Naive thymus-derived CD4-positive, alpha-beta T cell (primary cell): ENCODE measurements at regions not wholly inside any gene's neighbourhood (a gene's known extent, or its start where the extent isn't known, plus 50 kb on each side); places are given as distances from the start of the nearest gene placed in this dataset.
"Not testable (repeated sequence)": the region's sequence is repeated elsewhere in the genome, so short reads cannot be mapped to it uniquely, and the experiment has no call there.

Source experiments
- ATAC-seq: fragments of 150-1000 bp; cut with Tn5 transposase; 2 replicates; pipeline ENCODE4 v1.10.0; 2021; ENCODE audit warnings: mild to moderate bottlenecking, moderate library complexity
- CTCF ChIA-PET: fragments of 350-600 bp; sonication (Branson Sonifier 250); formaldehyde crosslinking; loops from one replicate; lab custom pipeline; 2021; ENCODE audit warnings: antibody characterized with exemption; lab: Charles Lee
- POLR2A ChIA-PET: fragments of 350-600 bp; sonication (Branson Sonifier 250); formaldehyde crosslinking; loops from one replicate; lab custom pipeline; 2021; ENCODE audit warnings: antibody characterized with exemption, inconsistent platforms; lab: Charles Lee
- DNase-seq, 9 donors: peaks; one replicate each; pipeline versions ENCODE4 v3.0.0 to v3.0.0-alpha.2; 2020 to 2022; ENCODE audit warnings: mixed read lengths in 1 of 9
- H3K27ac ChIP-seq: one replicate; pipeline ENCODE4 v1.7.0; 2013; ENCODE audit warnings: mild to moderate bottlenecking, low read depth, low read length, moderate library complexity
- H3K27me3 ChIP-seq, 2 donors: one replicate each; pipeline ENCODE4 v1.7.0; 2013; ENCODE audit warnings: low read length in 2 of 2, mild to moderate bottlenecking in 2 of 2, moderate library complexity in 2 of 2; ENCODE audit not compliant: control insufficient read depth in 2 of 2, insufficient read depth in 2 of 2
- H3K36me3 ChIP-seq, 3 experiments: 1 replicate in 2 of 3; 2 replicates in 1 of 3; pipeline ENCODE4 v1.7.0; 2013; ENCODE audit warnings: low read length in 3 of 3, mild to moderate bottlenecking in 3 of 3, moderate library complexity in 1 of 3; ENCODE audit not compliant: insufficient read depth in 3 of 3, control insufficient read depth in 2 of 3
- H3K4me1 ChIP-seq, 2 donors: one replicate each; pipeline ENCODE4 v1.7.0; 2013; ENCODE audit warnings: low read length in 2 of 2, mild to moderate bottlenecking in 2 of 2, moderate library complexity in 1 of 2; ENCODE audit not compliant: control insufficient read depth in 2 of 2, insufficient read depth in 2 of 2
- H3K4me3 ChIP-seq: 2 replicates; pipeline ENCODE4 v1.7.0; 2013; ENCODE audit warnings: mild to moderate bottlenecking, low read length
- H3K9me3 ChIP-seq, 3 experiments: 1 replicate in 2 of 3; 2 replicates in 1 of 3; pipeline ENCODE4 v1.7.0; 2013; ENCODE audit warnings: low read length in 3 of 3; ENCODE audit not compliant: control insufficient read depth in 2 of 3
- H3K27ac Mint-ChIP-seq, 9 donors: one replicate each; pipeline ENCODE4 v1.8.0; 2020 to 2022; ENCODE audit warnings: mixed read lengths in 9 of 9, mild to moderate bottlenecking in 8 of 9, moderate library complexity in 5 of 9, inconsistent platforms in 2 of 9
- H3K27me3 Mint-ChIP-seq, 5 donors: one replicate each; pipeline ENCODE4 v1.8.0; 2021 to 2022; ENCODE audit warnings: mixed read lengths in 5 of 5, mild to moderate bottlenecking in 1 of 5
- H3K36me3 Mint-ChIP-seq, 5 donors: one replicate each; pipeline ENCODE4 v1.8.0; 2020 to 2022; ENCODE audit warnings: mixed read lengths in 5 of 5, mild to moderate bottlenecking in 3 of 5, inconsistent platforms in 1 of 5
- H3K4me1 Mint-ChIP-seq, 7 donors: one replicate each; pipeline ENCODE4 v1.8.0; 2020 to 2022; ENCODE audit warnings: mixed read lengths in 7 of 7, mild to moderate bottlenecking in 3 of 7, inconsistent platforms in 1 of 7
- H3K4me3 Mint-ChIP-seq, 10 donors: one replicate each; pipeline ENCODE4 v1.8.0; 2020 to 2022; ENCODE audit warnings: mild to moderate bottlenecking in 10 of 10, mixed read lengths in 10 of 10, moderate library complexity in 6 of 10, inconsistent platforms in 2 of 10
- H3K9me3 Mint-ChIP-seq, 11 donors: one replicate each; pipeline ENCODE4 v1.8.0; 2020 to 2022; ENCODE audit warnings: mixed read lengths in 11 of 11, mild to moderate bottlenecking in 4 of 11, inconsistent platforms in 1 of 11, moderate library complexity in 1 of 11
- intact Hi-C, 2 donors: fragments of 100-400 bp; cut with micrococcal nuclease; formaldehyde crosslinking; loops; one replicate each; pipeline ENCODE4 v1.15.1; 2023

DNA sequence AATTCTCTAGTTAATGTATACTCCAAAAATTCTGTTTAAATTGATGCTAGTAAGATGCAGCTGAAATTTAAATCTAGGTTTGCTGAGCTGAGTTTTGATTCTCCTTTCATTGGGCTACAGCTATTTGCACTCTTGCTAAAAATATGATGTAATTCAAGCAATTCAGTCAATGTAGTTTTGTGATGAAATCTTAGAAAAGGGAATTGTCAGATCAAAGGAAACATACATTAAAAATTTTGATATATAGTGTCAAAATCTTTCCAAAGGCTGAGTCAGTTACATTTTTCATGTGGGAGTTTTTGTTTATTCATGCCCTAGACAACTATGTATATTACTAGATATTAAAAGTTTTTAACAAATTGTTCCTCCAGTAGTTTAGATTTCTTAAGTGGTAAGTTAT lies 334.9 kb upstream of the DAB2 start:
- DNase-seq (no peak), ATAC-seq (no peak)
- H3K4me1 Mint-ChIP-seq: no peaks in the 10 kb centered on the region
- H3K4me3 Mint-ChIP-seq: no peak overlapping the region
- CTCF ChIA-PET: no interaction called here
- H3K27me3 ChIP-seq: no peaks in the 10 kb centered on the region
- no peak overlapping the region for H3K27ac Mint-ChIP-seq
- H3K9me3 ChIP-seq: no peaks in the 10 kb centered on the region
- no peaks in the 10 kb centered on the region for H3K9me3 Mint-ChIP-seq
- peaks cover 0 to 6% (median 0%) of the 10 kb centered on the region in 5 donors for H3K27me3 Mint-ChIP-seq
- H3K4me1 ChIP-seq: no peaks in the 10 kb centered on the region
- POLR2A ChIA-PET: no interaction called here
- no peak overlapping the region for H3K27ac ChIP-seq
- no peaks in the 10 kb centered on the region for H3K36me3 Mint-ChIP-seq
- H3K4me3 ChIP-seq: no peak overlapping the region
- no peaks in the 10 kb centered on the region for H3K36me3 ChIP-seq
- intact Hi-C loops: no loop called here

GRCh38 chr5:39758426-39758825 lies 333.6 kb upstream of the DAB2 start:
- Histone ChIP-seq H3K27ac (no peak overlapping the region), H3K9me3 (no peaks in the 10 kb centered on the region), H3K27me3 (no peaks in the 10 kb centered on the region), H3K36me3 (no peaks in the 10 kb centered on the region), H3K4me3 (no peak overlapping the region), H3K4me1 (no peaks in the 10 kb centered on the region)
- no peak overlapping the region for H3K4me3 Mint-ChIP-seq
- no peaks in the 10 kb centered on the region for H3K36me3 Mint-ChIP-seq
- ATAC-seq: no peak
- peaks cover 0 to 5% (median 0%) of the 10 kb centered on the region in 11 donors for H3K9me3 Mint-ChIP-seq
- peaks cover 0 to 8% (median 5%) of the 10 kb centered on the region in 5 donors for H3K27me3 Mint-ChIP-seq
- CTCF ChIA-PET: no interaction called here
- intact Hi-C loops: no loop called here
- no peak for DNase-seq
- POLR2A ChIA-PET: no interaction called here
- no peaks in the 10 kb centered on the region for H3K4me1 Mint-ChIP-seq
- no peak overlapping the region for H3K27ac Mint-ChIP-seq

DNA sequence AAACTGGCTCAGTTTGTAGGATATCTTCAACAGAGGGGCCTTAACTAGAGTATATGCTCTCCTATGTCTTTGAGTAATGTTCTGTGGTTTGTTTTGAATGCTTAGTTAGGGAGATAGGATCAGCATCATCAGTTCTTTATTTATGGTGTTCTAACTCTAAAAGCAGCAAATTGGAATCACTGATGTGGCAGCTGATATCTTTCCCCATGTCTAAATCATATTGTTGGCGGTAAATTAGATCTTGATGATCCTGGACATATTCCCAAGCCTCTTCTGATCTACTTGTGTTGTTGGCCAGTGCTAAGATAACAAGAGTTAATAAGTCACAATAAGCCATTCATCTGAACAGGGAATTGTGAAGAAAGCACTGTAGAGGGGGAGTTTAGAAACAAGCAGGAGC lies 332.4 kb upstream of the DAB2 start:
- H3K4me1 Mint-ChIP-seq: no peaks in the 10 kb centered on the region
- Histone ChIP-seq H3K36me3 (no peaks in the 10 kb centered on the region), H3K4me1 (no peaks in the 10 kb centered on the region), H3K9me3 (no peaks in the 10 kb centered on the region), H3K27me3 (no peaks in the 10 kb centered on the region), H3K27ac (no peak overlapping the region), H3K4me3 (no peak overlapping the region)
- H3K9me3 Mint-ChIP-seq: peaks cover 0 to 5% (median 0%) of the 10 kb centered on the region in 11 donors
- intact Hi-C loops: no loop called here
- ChIA-PET POLR2A (no interaction called here), CTCF (no interaction called here)
- ATAC-seq (no peak), DNase-seq (no peak)
- H3K27me3 Mint-ChIP-seq: peaks cover 0 to 18% (median 8%) of the 10 kb centered on the region in 5 donors
- H3K4me3 Mint-ChIP-seq: no peak overlapping the region
- H3K27ac Mint-ChIP-seq: no peak overlapping the region
- H3K36me3 Mint-ChIP-seq: no peaks in the 10 kb centered on the region

DNA sequence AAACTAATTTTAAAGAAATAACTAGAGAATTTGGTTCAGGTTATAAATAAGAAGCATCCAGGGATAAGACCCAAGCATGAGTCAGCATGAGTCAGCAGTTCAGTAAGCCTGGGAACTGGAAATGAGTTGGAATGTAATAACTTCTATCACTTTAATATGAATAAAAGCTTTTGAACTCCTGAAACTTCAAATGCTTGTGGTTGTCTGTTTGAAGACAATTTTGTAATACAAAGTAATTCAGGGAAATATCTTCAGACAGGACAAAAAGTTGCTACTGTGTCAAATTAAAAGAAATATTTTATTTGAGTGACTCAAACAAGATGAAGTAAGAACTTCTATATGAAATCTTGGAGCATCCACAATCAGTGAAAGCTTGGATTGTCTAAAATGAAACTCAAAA lies 331.2 kb upstream of the DAB2 start:
- intact Hi-C loops: no loop called here
- no peaks in the 10 kb centered on the region for H3K36me3 ChIP-seq
- ATAC-seq (no peak), DNase-seq (no peak)
- peaks cover 0 to 5% (median 2%) of the 10 kb centered on the region in 11 donors for H3K9me3 Mint-ChIP-seq
- no peaks in the 10 kb centered on the region for H3K27me3 ChIP-seq
- no peak overlapping the region for H3K27ac Mint-ChIP-seq
- no peaks in the 10 kb centered on the region for H3K4me1 Mint-ChIP-seq
- no peaks in the 10 kb centered on the region for H3K36me3 Mint-ChIP-seq
- CTCF ChIA-PET: no interaction called here
- no peak overlapping the region for H3K27ac ChIP-seq
- no peaks in the 10 kb centered on the region for H3K4me1 ChIP-seq
- no peak overlapping the region for H3K4me3 Mint-ChIP-seq
- H3K27me3 Mint-ChIP-seq: peaks cover 0 to 21% (median 12%) of the 10 kb centered on the region in 5 donors
- POLR2A ChIA-PET: no interaction called here
- H3K4me3 ChIP-seq: no peak overlapping the region
- H3K9me3 ChIP-seq: no peaks in the 10 kb centered on the region

DNA sequence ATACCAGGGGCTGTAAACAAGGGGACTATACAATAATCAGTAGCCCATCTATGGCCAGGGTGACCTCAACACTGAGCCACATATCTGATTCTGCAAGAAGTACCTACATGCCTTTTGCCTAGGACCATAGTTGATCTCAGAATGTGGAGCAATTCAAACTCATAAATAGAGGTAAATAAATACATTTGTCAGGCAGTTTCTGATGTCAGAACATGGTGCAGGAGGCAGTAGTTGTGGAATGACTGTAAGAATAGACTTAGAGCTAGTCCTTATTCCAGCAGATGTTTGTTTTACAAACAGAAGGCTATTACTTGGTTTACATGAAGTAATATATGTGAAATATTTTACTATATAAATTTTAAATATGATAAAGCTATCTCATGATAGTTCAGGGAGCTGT lies 330.7 kb upstream of the DAB2 start:
- no peak for DNase-seq
- ChIA-PET CTCF (no interaction called here), POLR2A (no interaction called here)
- H3K4me3 ChIP-seq: no peak overlapping the region
- no peak overlapping the region for H3K27ac ChIP-seq
- H3K4me1 Mint-ChIP-seq: no peaks in the 10 kb centered on the region
- H3K27ac Mint-ChIP-seq: no peak overlapping the region
- ATAC-seq: no peak
- H3K36me3 Mint-ChIP-seq: no peaks in the 10 kb centered on the region
- no peaks in the 10 kb centered on the region for H3K9me3 ChIP-seq
- H3K27me3 ChIP-seq: no peaks in the 10 kb centered on the region
- H3K4me1 ChIP-seq: no peaks in the 10 kb centered on the region
- no peak overlapping the region for H3K4me3 Mint-ChIP-seq
- intact Hi-C loops: no loop called here
- no peaks in the 10 kb centered on the region for H3K36me3 ChIP-seq
- H3K9me3 Mint-ChIP-seq: peaks cover 0 to 6% (median 2%) of the 10 kb centered on the region in 11 donors
- H3K27me3 Mint-ChIP-seq: peaks cover 0 to 21% (median 13%) of the 10 kb centered on the region in 5 donors

- H3K9me3 ChIP-seq, H3K4me3 ChIP-seq, CTCF ChIA-PET, H3K4me1 Mint-ChIP-seq, H3K27me3 ChIP-seq, H3K4me3 Mint-ChIP-seq, H3K36me3 Mint-ChIP-seq, ATAC-seq, H3K27ac ChIP-seq, intact Hi-C loops, H3K27ac Mint-ChIP-seq, H3K4me1 ChIP-seq, POLR2A ChIA-PET, H3K9me3 Mint-ChIP-seq, DNase-seq, H3K36me3 ChIP-seq: not testable (repeated sequence)
- peaks cover 0 to 21% (median 14%) of the 10 kb centered on the region in 5 donors for H3K27me3 Mint-ChIP-seq
Observed at GRCh38 chr5:39753747-39754146, 329.0 kb upstream of the DAB2 start.

- intact Hi-C loops: no loop called here
- POLR2A ChIA-PET: no interaction called here
- Histone ChIP-seq H3K9me3 (no peaks in the 10 kb centered on the region), H3K4me1 (no peaks in the 10 kb centered on the region), H3K27me3 (no peaks in the 10 kb centered on the region), H3K27ac (no peak overlapping the region), H3K4me3 (no peak overlapping the region), H3K36me3 (no peaks in the 10 kb centered on the region)
- no peaks in the 10 kb centered on the region for H3K4me1 Mint-ChIP-seq
- H3K4me3 Mint-ChIP-seq: no peak overlapping the region
- ATAC-seq (no peak), DNase-seq (no peak)
- CTCF ChIA-PET: no interaction called here
- peaks cover 0 to 6% (median 2%) of the 10 kb centered on the region in 11 donors for H3K9me3 Mint-ChIP-seq
- peaks cover 0 to 21% (median 14%) of the 10 kb centered on the region in 5 donors for H3K27me3 Mint-ChIP-seq
- H3K36me3 Mint-ChIP-seq: no peaks in the 10 kb centered on the region
- H3K27ac Mint-ChIP-seq: no peak overlapping the region
Observed at GRCh38 chr5:39750661-39751060, 325.9 kb upstream of the DAB2 start.
